HepG2 (cell line): ENCODE measurements at regions not wholly inside any gene's neighbourhood (a gene's known extent, or its start where the extent isn't known, plus 50 kb on each side); places are given as distances from the start of the nearest gene placed in this dataset.

Experiments used
- ATAC-seq: fragments of 200-7000 bp; cut with Tn5 transposase; 3 replicates; pipeline ENCODE4 v1.9.1; 2020; ENCODE audit warnings: mild to moderate bottlenecking, moderate library complexity
- BruUV-seq: library from RNA; stranded (reverse); fragments of 400-500 nt; replicated peaks from 2 replicates; lab custom pipeline; 2021; lab: Mats Ljungman, UMichigan
- CTCF ChIA-PET: fragments of 300-600 bp; formaldehyde crosslinking; extraction: SDS; loops from one replicate; lab custom pipeline; 2021; ENCODE audit warnings: low total read pairs, inconsistent platforms, low intra/inter-chr PET ratio; lab: Yijun Ruan, JAX
- POLR2A ChIA-PET: fragments of 350-600 bp; sonication (Branson Sonifier 250); formaldehyde crosslinking; loops from one replicate; lab custom pipeline; 2020; ENCODE audit warnings: antibody characterized with exemption, inconsistent platforms; lab: Yijun Ruan, JAX
- DNase-seq: peaks from one replicate; pipeline ENCODE4 v3.0.0-alpha.2; 2015; ENCODE audit warnings: low spot score
- FAIRE-seq: peaks from 3 replicates; lab custom pipeline; 2011; peaks lifted over from hg19 to GRCh38; lab: Jason Lieb, UNC
- H2AFZ ChIP-seq: one replicate; pipeline ENCODE4 v1.6.1; 2011; ENCODE audit warnings: low read length, inconsistent platforms
- H3K27ac ChIP-seq: fragments of 300-600 bp; 3 replicates; pipeline ENCODE4 v1.8.0; 2011; ENCODE audit warnings: mixed run types, mild to moderate bottlenecking, mixed read lengths, low read length, inconsistent platforms; ENCODE audit not compliant: insufficient read depth; ENCODE audit errors: extremely low read length
- H3K27me3 ChIP-seq, 2 experiments: fragments of 200-600 bp in 1 of 2; 2 replicates in 1 of 2; 3 replicates in 1 of 2; pipeline versions ENCODE4 v1.6.0 to v1.8.0; 2011; ENCODE audit warnings: low read length in 2 of 2, mild to moderate bottlenecking in 2 of 2, moderate library complexity in 2 of 2, inconsistent platforms in 1 of 2; ENCODE audit not compliant: insufficient read depth in 2 of 2, control insufficient read depth in 1 of 2
- H3K36me3 ChIP-seq, 2 experiments: fragments of 200-600 bp in 1 of 2; replicated peaks in 1 of 2; 2 replicates in 1 of 2; 3 replicates in 1 of 2; pipeline versions ENCODE4 v1.5.1 to v1.8.0; 2011; ENCODE audit warnings: low read length in 2 of 2, inconsistent platforms in 1 of 2; ENCODE audit not compliant: insufficient read depth in 2 of 2, control insufficient read depth in 1 of 2
- H3K4me1 ChIP-seq: 2 replicates; pipeline ENCODE4 v1.5.1; 2012; ENCODE audit warnings: low read length, inconsistent platforms; ENCODE audit not compliant: insufficient read depth
- H3K4me2 ChIP-seq: 2 replicates; pipeline ENCODE4 v1.6.0; 2011; ENCODE audit warnings: low read depth, low read length, inconsistent platforms
- H3K4me3 ChIP-seq, 3 experiments: fragments of 200-600 bp in 1 of 3; sonication (generic), shearing (Covaris generic) in 1 of 3; replicated peaks in 1 of 3; 2 replicates each; pipeline ENCODE4 v1.5.1; 2011 to 2016; ENCODE audit warnings: low read length in 3 of 3, inconsistent platforms in 2 of 3, low read depth in 2 of 3, mild to moderate bottlenecking in 2 of 3, control low read depth in 1 of 3, mixed read lengths in 1 of 3; ENCODE audit not compliant: insufficient read depth in 1 of 3
- H3K79me2 ChIP-seq: one replicate; pipeline ENCODE4 v1.6.1; 2011; ENCODE audit warnings: low read length, inconsistent platforms; ENCODE audit not compliant: insufficient read depth
- H3K9ac ChIP-seq: 2 replicates; pipeline ENCODE4 v1.6.0; 2011; ENCODE audit warnings: mild to moderate bottlenecking, low read depth, low read length, inconsistent platforms; ENCODE audit not compliant: insufficient read depth
- H3K9me3 ChIP-seq: 2 replicates; pipeline ENCODE4 v1.5.1; 2012; ENCODE audit warnings: mild to moderate bottlenecking, low read length
- H4K20me1 ChIP-seq: 2 replicates; pipeline ENCODE4 v1.6.0; 2011; ENCODE audit warnings: inconsistent platforms, mild to moderate bottlenecking, low read length, moderate library complexity; ENCODE audit not compliant: insufficient read depth
- BRD4 ChIP-seq: sonication (generic); formaldehyde crosslinking; IDR thresholded peaks from 2 replicates; pipeline ENCODE4 v1.4.0; 2020; ENCODE audit warnings: missing genetic modification reagents
- NKX3-1 ChIP-seq: sonication (generic); formaldehyde crosslinking; IDR thresholded peaks from 2 replicates; pipeline ENCODE4 v1.5.0; 2020; ENCODE audit warnings: missing genetic modification reagents
- RFX1 ChIP-seq: fragments of 450-650 bp; IDR thresholded peaks from 2 replicates; pipeline ENCODE4 v1.6.1; 2017
- SMC3 ChIP-seq: IDR thresholded peaks from 2 replicates; pipeline ENCODE4 v1.6.1; 2011; ENCODE audit warnings: low read length, improper control_type of control experiment
- TEAD2 ChIP-seq: sonication (generic); formaldehyde crosslinking; IDR thresholded peaks from 2 replicates; pipeline ENCODE4 v1.9.0; 2021; ENCODE audit warnings: missing genetic modification reagents
- ZNF577 ChIP-seq: sonication (generic); formaldehyde crosslinking; IDR thresholded peaks from 2 replicates; pipeline ENCODE4 v1.4.0; 2020; ENCODE audit warnings: mild to moderate bottlenecking, low read depth, missing genetic modification reagents, borderline replicate concordance
- ZNF609 ChIP-seq: sonication (generic); formaldehyde crosslinking; IDR thresholded peaks from 2 replicates; pipeline ENCODE4 v1.4.0; 2020; ENCODE audit warnings: mild to moderate bottlenecking, missing genetic modification reagents, borderline replicate concordance
- ZNF883 ChIP-seq: sonication (generic); formaldehyde crosslinking; IDR thresholded peaks from 2 replicates; pipeline ENCODE4 v1.5.1; 2020; ENCODE audit warnings: mild to moderate bottlenecking, missing genetic modification reagents; ENCODE audit errors: not compliant biosample characterization
- WGBS: methylation state at CpG from one replicate; pipeline ENCODE4 v1.1.6; 2017; ENCODE audit warnings: low lambda C conversion rate; 5-methylcytosine and 5-hydroxymethylcytosine counted together
- in situ Hi-C: cut with HindIII; loops from 2 replicates; pipeline ENCODE4 v1.10.0; 2017; ENCODE audit warnings: low pct_unique_long_range_greater_than_20kb; ENCODE audit not compliant: extremely low pct_ligation_motif_present
- intact Hi-C: fragments of 100-400 bp; cut with micrococcal nuclease; formaldehyde crosslinking; loops from one replicate; pipeline ENCODE4 v1.10.0; 2022; ENCODE audit not compliant: unreplicated experiment
- TF ChIP-seq, protein P1 (sequence below): sonication (generic); formaldehyde crosslinking; IDR thresholded peaks from 2 replicates; pipeline ENCODE4 v1.8.0; 2022; ENCODE audit warnings: mild to moderate bottlenecking, missing genetic modification reagents, moderate library complexity

DNA sequence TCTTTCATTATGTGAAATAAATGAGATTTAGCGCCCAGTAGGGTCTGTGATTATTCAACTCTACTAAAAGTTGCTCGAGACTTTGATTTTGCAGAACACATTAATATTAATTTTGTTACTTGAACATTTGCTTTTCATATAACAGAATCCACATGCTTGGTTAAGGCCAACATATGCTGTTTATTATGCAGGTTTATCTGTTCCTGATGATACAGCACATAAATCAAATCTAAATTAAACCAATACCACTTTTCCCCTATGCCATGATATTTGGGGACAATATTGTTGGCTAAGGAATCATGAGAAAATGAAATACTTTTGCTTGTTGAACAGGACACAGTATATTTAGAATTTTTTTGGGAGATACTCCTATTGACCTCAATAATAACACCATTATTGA is 291.1 kb downstream of the USP25 start (continued):
- TF ChIP-seq SMC3 (no peak), TEAD2 (CRISPR knock-in tag) (no peak), ZNF883 (CRISPR knock-in tag) (no peak), ZNF609 (CRISPR knock-in tag) (no peak), BRD4 (no peak), RFX1 (no peak), NKX3-1 (CRISPR knock-in tag) (no peak), ZNF577 (CRISPR knock-in tag) (no peak)

DNA sequence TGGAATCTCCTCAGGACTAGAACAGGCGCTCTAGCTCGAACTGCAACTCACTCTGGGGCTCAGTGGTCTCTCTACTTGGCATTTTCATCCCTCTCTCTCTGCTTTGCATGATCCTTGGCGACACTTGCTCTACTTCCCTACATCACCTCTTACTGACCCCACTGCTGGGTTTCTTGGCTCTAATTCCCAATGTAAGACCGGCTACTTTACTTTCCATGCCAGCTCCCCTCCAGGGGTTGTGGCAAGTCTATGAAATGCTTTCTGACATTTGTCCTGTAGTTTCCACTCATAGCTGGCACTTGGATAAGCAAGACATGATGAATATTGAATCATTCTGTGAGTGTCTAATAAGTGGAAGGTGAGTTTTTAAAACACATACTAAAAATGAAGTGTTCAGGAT is 292.3 kb downstream of the USP25 start:
- Histone ChIP-seq H3K9me3 (no peaks in the 10 kb centered on the region), H2AFZ (no peak overlapping the region), H3K9ac (no peak overlapping the region), H4K20me1 (no peaks in the 10 kb centered on the region), H3K79me2 (no peaks in the 10 kb centered on the region), H3K36me3 (no peaks in the 10 kb centered on the region), H3K4me3 (no peak overlapping the region), H3K4me1 (no peaks in the 10 kb centered on the region), H3K27me3 (no peaks in the 10 kb centered on the region), H3K4me2 (no peak overlapping the region), H3K27ac (no peak overlapping the region)
- ATAC-seq, result no peak
- DNase-seq, result no peak
- ChIA-PET CTCF (no interaction called here), POLR2A (no interaction called here)
- TF ChIP-seq, protein P1, sequence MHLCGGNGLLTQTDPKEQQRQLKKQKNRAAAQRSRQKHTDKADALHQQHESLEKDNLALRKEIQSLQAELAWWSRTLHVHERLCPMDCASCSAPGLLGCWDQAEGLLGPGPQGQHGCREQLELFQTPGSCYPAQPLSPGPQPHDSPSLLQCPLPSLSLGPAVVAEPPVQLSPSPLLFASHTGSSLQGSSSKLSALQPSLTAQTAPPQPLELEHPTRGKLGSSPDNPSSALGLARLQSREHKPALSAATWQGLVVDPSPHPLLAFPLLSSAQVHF (CRISPR knock-in tag), result no peak
- intact Hi-C loops (no loop called here), in situ Hi-C loops (no loop called here)
- FAIRE-seq, result no peak
- 10% methylated on average over 4 of the region's 4 CpGs for WGBS
- BruUV-seq, result no TSS peak
